ENCODE measurements at regions not wholly inside any gene's neighbourhood (a gene's known extent, or its start where the extent isn't known, plus 50 kb on each side); places are given as distances from the start of the nearest gene placed in this dataset.

DNA sequence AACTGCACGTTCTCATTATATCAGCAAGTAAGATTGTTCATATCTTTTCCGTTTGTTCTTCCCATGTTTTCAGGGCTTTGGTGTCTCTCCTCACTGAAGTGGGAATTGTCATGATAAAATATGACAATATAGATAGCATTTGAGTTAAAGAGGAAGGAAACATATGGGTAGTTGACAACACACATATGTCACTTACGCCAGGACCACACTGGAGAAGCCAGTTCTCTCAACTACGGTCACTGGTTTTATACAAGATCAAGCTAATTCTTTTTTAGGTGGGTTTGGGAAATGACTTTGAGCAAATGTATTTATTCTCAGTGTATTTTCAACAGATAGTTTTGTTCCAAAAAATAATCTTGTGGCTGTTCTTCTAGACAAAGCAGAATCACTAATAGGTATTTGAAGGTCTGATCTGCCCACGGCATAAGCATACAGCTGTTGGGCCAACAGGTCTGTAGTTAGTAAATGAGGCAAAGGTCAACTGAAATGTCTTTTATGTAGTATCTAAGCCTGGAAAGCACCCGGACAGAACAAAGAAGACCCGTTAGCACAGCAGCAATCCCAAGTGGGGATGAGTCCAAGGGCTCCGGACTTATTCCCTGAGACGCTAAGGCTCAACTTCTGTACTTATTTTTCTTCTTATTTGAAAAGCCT, 433.6 kb upstream of the ZP4 start:
- BruUV-seq (replicated peaks), result no TSS peak
- TF ChIP-seq, protein P1, sequence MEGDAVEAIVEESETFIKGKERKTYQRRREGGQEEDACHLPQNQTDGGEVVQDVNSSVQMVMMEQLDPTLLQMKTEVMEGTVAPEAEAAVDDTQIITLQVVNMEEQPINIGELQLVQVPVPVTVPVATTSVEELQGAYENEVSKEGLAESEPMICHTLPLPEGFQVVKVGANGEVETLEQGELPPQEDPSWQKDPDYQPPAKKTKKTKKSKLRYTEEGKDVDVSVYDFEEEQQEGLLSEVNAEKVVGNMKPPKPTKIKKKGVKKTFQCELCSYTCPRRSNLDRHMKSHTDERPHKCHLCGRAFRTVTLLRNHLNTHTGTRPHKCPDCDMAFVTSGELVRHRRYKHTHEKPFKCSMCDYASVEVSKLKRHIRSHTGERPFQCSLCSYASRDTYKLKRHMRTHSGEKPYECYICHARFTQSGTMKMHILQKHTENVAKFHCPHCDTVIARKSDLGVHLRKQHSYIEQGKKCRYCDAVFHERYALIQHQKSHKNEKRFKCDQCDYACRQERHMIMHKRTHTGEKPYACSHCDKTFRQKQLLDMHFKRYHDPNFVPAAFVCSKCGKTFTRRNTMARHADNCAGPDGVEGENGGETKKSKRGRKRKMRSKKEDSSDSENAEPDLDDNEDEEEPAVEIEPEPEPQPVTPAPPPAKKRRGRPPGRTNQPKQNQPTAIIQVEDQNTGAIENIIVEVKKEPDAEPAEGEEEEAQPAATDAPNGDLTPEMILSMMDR (IDR thresholded peaks at IDR 0.05; ENCODE audit: insufficient read depth in 1 of 2, low read depth in 1 of 2, low read length in 1 of 2, severe bottlenecking in 1 of 2, unreplicated experiment in 1 of 2), result no peak
- Mint-ChIP-seq H3K27me3 (ENCODE audit: insufficient read depth, unreplicated experiment) (no peaks in the 10 kb centered on the region), H3K4me1 (ENCODE audit: low read depth, unreplicated experiment) (no peaks in the 10 kb centered on the region), H3K27ac (ENCODE audit: unreplicated experiment) (no peak overlapping the region), H3K36me3 (ENCODE audit: insufficient read depth, unreplicated experiment) (no peaks in the 10 kb centered on the region), H3K9me3 (ENCODE audit: unreplicated experiment) (peaks cover 31% of the 10 kb centered on the region), H3K4me3 (ENCODE audit: unreplicated experiment) (no peak overlapping the region)
- ChIA-PET CTCF (no interaction called here), POLR2A (no interaction called here)
- no peak overlapping the region for H3K4me3 ChIP-seq (ENCODE audit: low read depth, low read length)
- no peak for DNase-seq
- intact Hi-C loops (cut with micrococcal nuclease; ENCODE audit: unreplicated experiment), result no loop called here
- no peaks in the 10 kb centered on the region for H3K9me3 ChIP-seq
- no peaks in the 10 kb centered on the region for H3K4me1 ChIP-seq
- no peaks in the 10 kb centered on the region for H3K36me3 ChIP-seq (ENCODE audit: control insufficient read depth, insufficient read depth, low read length)
- H3K27me3 ChIP-seq (replicated peaks; ENCODE audit: control insufficient read depth, insufficient read depth, low read length), result no peaks in the 10 kb centered on the region

DNA sequence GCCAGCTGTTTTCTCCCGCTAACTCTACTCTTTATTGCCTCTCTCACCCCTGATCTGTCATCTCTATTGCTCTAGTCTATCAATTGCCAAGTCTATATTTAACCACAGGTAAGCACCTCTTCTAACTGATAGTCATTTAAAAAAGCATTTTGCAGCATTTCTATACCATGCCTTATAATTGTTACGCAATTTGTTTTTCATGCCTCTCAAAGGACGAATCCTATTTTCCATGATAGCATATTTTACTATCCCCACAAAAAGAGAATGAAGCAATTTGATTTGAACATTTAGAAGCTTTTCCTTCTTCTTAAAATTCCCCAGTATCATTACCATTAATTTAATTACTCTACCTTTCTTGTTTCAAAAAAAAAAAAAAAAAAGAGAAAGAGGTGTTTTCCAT, 432.8 kb upstream of the ZP4 start:
- ChIA-PET CTCF (no interaction called here), POLR2A (no interaction called here)
- no peaks in the 10 kb centered on the region for H3K9me3 ChIP-seq
- Mint-ChIP-seq H3K4me3 (ENCODE audit: unreplicated experiment) (no peak overlapping the region), H3K36me3 (ENCODE audit: insufficient read depth, unreplicated experiment) (no peaks in the 10 kb centered on the region), H3K4me1 (ENCODE audit: low read depth, unreplicated experiment) (no peaks in the 10 kb centered on the region), H3K27me3 (ENCODE audit: insufficient read depth, unreplicated experiment) (no peaks in the 10 kb centered on the region), H3K9me3 (ENCODE audit: unreplicated experiment) (peaks cover 31% of the 10 kb centered on the region), H3K27ac (ENCODE audit: unreplicated experiment) (no peak overlapping the region)
- no peaks in the 10 kb centered on the region for H3K4me1 ChIP-seq
- intact Hi-C loops (cut with micrococcal nuclease; ENCODE audit: unreplicated experiment), result no loop called here
- BruUV-seq (replicated peaks), result no TSS peak
- no peaks in the 10 kb centered on the region for H3K27me3 ChIP-seq (replicated peaks; ENCODE audit: control insufficient read depth, insufficient read depth, low read length)
- TF ChIP-seq, protein P1 (IDR thresholded peaks at IDR 0.05; ENCODE audit: insufficient read depth in 1 of 2, low read depth in 1 of 2, low read length in 1 of 2, severe bottlenecking in 1 of 2, unreplicated experiment in 1 of 2), result no peak
- no peak for DNase-seq
- no peak overlapping the region for H3K4me3 ChIP-seq (ENCODE audit: low read depth, low read length)
- no peaks in the 10 kb centered on the region for H3K36me3 ChIP-seq (ENCODE audit: control insufficient read depth, insufficient read depth, low read length)

DNA sequence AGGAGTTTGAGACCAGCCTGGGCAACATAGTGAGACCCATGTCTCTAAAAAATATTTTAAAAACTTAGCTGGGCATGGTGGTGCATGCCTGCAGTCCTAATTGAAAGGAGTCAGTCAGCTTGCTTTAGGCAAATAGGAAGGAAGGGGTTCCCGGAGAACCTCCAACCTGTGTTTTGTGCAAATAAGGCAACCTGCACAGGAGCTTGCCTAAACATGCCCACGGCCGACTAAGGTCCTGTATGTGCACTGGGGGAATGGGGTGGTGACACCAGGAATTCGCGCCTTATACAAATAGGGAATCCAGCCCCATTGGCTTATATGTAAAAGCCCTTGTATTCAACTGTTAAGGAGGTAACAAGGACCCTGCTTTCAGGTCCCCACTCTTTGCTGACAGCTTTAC, 429.2 kb upstream of the ZP4 start:
- Histone ChIP-seq H3K4me1 (no peaks in the 10 kb centered on the region), H3K36me3 (ENCODE audit: control insufficient read depth, insufficient read depth, low read length) (no peaks in the 10 kb centered on the region), H3K9me3 (no peaks in the 10 kb centered on the region), H3K27me3 (replicated peaks; ENCODE audit: control insufficient read depth, insufficient read depth, low read length) (no peaks in the 10 kb centered on the region), H3K4me3 (ENCODE audit: low read depth, low read length) (no peak overlapping the region)
- CTCF ChIA-PET, result no interaction called here
- H3K27me3 Mint-ChIP-seq (ENCODE audit: insufficient read depth, unreplicated experiment), result no peaks in the 10 kb centered on the region
- H3K27ac Mint-ChIP-seq (ENCODE audit: unreplicated experiment), result no peak overlapping the region
- no peaks in the 10 kb centered on the region for H3K4me1 Mint-ChIP-seq (ENCODE audit: low read depth, unreplicated experiment)
- intact Hi-C loops (cut with micrococcal nuclease; ENCODE audit: unreplicated experiment), result no loop called here
- TF ChIP-seq, protein P1 (IDR thresholded peaks at IDR 0.05; ENCODE audit: insufficient read depth in 1 of 2, low read depth in 1 of 2, low read length in 1 of 2, severe bottlenecking in 1 of 2, unreplicated experiment in 1 of 2), result no peak
- no peak for DNase-seq
- H3K4me3 Mint-ChIP-seq (ENCODE audit: unreplicated experiment), result no peak overlapping the region
- no peaks in the 10 kb centered on the region for H3K36me3 Mint-ChIP-seq (ENCODE audit: insufficient read depth, unreplicated experiment)
- BruUV-seq (replicated peaks), result no TSS peak
- peaks cover 9% of the 10 kb centered on the region for H3K9me3 Mint-ChIP-seq (ENCODE audit: unreplicated experiment)
- POLR2A ChIA-PET, result no interaction called here

All from Caco-2 (cell line).